Cardiac septum (tissue), 1 donor: ENCODE measurements at regions not wholly inside any gene's neighbourhood (a gene's known extent, or its start where the extent isn't known, plus 50 kb on each side); places are given as distances from the start of the nearest gene placed in this dataset.
"Not testable (repeated sequence)": the region's sequence is repeated elsewhere in the genome, so short reads cannot be mapped to it uniquely, and the experiment has no call there.

Experiments used
- DNase-seq: peaks from one replicate; pipeline ENCODE4 v3.0.0-alpha.2; 2020; ENCODE audit warnings: low spot score
- intact Hi-C: fragments of 100-400 bp; cut with DNase I; formaldehyde crosslinking; loops from one replicate; pipeline ENCODE4 v1.14.0; 2022
- donor health status: DM: no; HTN: no; CAD: no.

DNA sequence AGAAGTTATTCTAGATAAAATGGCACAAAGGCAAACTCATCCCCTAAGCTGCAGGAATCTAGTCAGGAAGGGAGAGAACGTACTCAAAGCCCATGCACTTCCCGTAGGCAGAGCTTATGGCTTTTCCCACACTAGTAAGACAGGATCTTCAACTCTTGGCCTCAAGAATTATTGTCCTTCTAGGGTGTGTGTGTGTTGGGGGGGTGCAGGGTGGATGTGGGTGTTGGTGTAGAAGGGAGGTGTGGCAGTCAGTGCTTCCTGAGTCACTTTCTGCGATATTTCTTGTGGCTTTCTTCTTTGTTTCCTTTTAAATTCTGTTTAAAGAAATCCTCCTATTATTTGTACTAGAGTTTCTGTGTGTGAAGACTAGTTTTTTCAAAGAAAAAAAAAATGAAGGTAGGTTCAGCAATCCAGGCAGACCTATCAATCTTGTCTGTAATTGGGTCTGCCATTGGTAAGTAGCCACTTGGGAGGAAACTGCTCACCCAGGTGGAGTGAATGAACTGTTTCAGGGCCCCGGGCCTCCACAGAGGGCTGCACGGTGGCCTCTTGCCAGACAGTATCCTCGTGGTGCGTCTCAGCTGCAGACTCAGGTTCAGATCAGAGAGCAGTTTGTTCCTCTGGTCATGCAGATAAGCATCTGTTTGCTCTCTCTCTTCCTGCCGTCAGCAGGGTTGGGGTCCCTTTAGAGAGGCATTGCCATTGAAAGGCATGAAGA lies 131.9 kb downstream of the NPR3 start:
- intact Hi-C loops, result no loop called here
- no peak for DNase-seq

DNA sequence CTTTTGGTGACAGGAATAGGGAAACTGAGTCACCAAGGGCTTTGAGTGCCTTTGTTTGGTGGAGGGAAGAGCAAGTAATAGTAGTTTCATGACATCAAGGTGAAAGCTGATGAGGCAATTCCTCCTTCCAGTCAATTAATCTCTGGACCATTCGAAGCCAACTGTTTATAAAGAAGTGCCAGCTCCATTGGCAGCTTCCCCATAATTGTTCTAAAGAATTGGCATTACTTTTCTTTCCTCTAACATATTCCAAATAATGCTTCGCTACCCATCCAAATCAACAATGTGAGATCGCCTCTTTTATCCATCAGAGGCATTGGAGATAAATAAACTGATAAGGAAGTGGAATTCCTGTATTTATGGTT lies 132.4 kb downstream of the NPR3 start:
- intact Hi-C loops, result no loop called here
- DNase-seq, result no peak

DNA sequence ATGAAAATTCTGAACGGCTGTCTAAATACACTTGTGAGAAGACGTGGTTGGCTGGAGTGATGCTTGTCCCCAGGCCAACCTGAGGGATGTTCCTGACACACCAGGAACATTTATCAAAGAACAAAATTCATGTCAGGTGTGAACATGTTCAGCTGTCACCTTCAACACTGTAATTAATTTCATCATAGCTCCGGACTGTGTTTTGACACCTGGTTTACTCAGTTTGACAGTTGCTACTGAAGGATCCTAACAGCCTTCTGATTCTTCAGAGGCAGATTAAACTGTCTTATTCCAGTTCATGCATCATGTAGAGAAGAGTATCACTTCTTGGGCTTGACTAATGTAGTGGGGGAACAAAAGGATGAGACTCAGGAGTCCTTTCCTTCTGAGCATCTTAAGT lies 134.1 kb downstream of the NPR3 start:
- DNase-seq, result no peak
- intact Hi-C loops, result no loop called here

DNA sequence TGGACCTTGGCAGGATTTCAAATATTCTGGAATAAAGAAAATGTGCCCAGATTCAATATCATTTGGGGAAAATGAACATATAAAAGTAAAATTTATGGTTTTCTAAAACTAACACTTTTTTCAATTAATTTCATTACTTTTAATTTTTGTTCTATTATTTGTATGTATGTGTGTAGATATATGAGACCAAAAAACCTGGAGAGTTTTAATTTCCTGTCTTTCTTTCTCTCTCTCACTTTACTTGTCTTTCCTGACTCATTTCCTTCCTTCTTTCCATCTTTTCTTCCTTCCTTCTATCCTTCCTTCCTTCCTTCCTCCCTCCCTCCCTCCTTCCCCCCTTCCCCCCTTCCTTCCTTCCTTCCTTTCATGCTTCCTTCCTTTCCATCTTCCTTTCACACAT lies 137.0 kb downstream of the NPR3 start:
- intact Hi-C loops, result no loop called here
- no peak for DNase-seq

DNA sequence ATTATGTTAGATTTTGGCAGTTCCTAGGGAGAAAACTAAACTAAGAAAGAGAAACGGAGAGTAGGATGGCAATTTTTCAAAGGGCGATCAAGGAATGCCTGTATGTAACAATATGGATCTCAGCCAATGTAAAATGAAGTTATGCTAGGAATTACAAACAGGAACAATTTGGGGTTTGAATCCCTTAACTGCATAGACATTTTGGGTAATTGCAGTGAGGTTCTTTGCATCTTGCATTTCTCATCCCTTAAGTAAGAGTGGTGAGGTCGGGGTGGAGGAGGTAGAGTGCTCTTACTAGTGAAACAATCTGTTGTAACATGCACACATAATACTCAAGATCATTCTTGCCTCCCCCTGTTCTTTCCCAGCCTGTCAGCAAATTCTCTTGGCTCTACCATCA lies 137.6 kb downstream of the NPR3 start:
- DNase-seq, result no peak
- intact Hi-C loops, result no loop called here

DNA sequence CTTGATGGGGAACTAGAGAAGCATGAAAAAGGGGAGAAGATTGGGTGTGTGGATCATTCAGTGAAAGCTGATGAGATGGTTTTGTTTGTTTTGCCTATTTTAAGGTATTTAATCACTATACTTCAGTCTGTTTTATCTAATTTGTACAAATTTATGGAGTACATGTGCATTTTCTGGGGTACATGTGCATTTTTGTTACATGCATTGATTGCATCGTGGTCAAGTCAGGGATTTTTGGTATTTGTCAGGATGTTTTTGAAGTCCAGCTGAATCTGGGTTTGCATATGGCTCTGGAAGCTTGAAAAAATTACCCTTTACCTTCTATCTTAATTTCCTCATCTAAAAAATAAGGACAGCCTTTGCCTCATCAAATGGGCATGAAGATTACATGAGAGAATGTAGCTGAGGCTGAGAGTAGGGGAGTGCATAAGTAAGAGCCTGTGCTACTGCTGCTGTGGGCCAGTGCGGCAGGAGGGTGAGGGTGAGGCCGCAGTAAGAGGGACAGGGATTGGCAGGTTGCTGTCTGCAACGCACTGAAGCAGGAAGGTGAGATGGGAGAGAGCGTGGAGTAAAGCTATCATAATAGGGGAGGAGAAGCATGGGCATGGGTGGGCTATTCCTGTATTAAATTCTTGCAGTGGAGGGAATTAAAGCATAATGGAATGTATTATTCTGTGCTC lies 139.8 kb downstream of the NPR3 start:
- intact Hi-C loops, result no loop called here
- DNase-seq, result no peak

DNA sequence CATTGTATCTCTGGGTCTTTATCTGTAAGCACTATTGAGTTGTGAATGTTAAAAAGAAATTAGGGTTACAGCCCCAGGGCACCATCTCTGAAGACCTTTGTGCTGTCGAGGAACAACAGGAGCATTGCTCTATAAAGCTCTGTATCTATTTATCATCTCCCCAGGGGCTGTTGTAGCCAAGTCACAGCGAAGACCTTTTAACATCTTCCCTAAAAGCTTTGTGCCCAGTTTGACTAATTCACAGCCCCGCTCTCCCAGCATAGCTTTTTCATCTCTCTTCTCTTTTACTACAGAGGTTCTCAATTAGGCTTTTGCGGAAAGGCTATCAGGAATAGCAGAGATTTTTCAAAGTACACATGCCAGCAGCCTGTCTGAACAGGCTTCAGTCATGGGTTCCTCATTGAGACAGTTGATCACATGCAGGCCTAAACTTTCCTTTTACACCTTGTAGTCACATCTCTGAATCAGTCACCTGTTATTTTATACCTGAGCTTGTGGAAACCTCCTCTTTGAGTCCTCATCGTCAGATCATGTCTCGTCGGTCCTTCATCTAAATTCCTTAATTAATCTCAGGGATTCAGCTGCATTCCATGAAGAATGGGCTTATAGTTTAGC lies 140.5 kb downstream of the NPR3 start:
- intact Hi-C loops, result loop anchor here (2.0 kb wide), 1 partner anchor 141 kb away; the partner anchor contains the start of gene NPR3
- DNase-seq, result no peak

DNA sequence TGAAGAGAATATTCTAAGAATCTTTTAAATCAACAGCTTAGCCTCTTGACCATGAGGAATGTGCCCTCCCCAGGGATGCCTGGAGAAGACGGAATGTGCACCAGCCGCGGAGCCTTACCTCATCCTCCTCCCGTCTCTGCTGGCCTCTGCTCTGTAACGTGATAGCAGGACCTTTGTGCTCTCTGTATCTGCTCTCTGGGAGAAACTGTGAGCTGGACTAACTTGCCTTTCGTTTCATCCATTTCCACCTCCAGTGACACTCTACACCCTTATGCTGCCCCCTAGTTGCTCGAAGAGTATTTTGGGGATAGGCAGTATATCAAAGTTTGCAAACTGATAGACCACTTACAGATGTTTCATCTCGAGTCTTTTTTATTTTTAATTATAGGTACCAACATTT lies 141.4 kb downstream of the NPR3 start:
- intact Hi-C loops, result loop anchor here (2.0 kb wide), 1 partner anchor 142 kb away; the partner anchor contains the start of gene NPR3
- no peak for DNase-seq

DNA sequence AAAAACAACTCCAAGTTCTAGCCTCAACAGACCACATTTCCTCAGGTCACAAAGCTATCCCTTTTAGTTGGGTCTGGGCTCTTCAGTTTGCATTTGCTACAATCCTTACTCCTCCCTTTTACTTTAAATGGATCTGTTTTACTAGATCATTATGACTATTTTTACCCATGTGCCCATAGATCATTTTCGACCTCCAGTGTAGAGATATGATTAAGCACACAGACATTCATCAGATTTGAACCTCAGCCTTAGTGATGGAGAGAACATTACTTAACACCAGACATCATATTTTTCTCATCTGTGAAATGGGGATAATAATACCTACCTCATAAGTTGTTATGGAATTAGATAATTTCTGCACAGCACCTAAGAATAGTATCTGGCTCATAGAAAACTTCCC lies 141.9 kb downstream of the NPR3 start:
- DNase-seq, result no peak
- intact Hi-C loops, result loop anchor here (2.0 kb wide), 1 partner anchor 142 kb away; the partner anchor contains the start of gene NPR3

DNA sequence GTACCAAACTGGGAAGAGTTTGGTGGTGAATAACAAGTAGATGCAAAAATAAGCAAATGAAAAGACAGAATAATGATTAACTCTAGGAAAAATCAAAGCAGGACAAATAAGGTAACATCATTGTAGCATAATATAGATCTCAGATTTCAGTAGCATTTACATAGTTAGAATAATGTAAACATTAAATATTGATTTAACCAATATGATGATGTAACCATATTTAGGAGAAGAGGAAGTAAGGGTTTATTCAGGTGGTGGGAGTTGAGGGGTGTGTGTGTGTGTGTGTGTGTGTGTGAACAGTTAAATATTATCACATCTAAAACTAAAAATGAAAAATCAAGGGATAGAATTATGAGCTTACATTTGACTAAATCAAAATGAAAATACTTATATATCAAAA lies 143.4 kb downstream of the NPR3 start:
- intact Hi-C loops, result no loop called here
- no peak for DNase-seq

DNA sequence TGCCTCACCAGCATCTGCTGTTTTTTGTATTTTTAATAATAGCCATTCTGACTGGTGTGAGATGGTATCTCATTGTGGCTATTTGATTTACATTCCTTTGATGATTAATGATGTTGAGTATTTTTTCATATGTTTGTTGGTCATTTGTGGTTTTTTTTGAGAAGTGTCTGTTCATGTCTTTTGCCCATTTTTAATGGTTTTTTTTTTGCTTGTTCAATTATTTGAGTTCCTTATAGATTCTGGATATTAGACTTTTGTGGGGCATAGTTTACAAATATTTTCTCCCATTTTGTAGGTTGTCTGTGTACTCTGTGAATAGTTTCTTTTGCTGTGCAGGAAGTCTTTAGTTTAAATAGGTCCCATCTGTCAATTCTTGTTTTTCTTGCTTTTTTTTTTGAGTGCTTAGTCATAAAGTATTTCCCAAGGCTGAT lies 148.1 kb downstream of the NPR3 start:
- intact Hi-C loops, result no loop called here
- no peak for DNase-seq

DNA sequence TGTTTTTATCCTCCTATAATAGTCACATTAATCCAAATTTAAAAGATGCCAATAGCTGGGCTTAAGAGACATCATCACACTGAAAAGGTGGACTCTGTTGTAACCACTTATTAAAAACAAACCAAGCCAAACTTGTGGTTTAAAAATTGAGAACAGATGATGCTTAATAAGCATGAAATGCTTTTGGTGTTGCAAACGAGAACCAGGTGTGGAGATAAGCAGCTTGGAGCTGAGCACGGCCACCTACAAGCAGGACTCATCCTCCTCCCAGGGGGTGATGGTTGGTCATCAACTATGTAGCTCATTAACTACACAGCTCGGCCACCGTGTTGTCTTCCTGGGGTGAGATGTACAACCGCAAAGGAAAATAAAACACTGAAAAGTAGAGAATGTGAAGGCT lies 154.4 kb downstream of the NPR3 start:
- intact Hi-C loops, result no loop called here
- no peak for DNase-seq

DNA sequence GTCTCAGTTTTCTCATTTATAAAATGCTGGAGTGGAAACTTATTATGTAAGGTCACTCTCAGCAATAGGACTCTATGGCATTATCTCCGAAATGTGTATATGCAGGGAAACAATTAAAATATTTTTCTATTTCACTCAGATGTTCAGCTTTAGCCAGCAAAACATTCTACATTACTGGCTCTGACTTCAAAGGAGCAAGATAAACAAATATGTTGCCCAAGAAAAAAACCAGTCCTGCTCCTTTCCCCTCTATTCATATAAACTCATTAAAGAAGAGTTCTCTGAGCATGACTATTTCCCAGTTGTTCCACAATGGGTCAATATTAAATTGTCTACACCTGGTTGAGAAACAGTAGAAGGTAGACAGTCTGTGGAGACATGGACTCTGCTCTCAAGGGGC lies 155.0 kb downstream of the NPR3 start:
- no peak for DNase-seq
- intact Hi-C loops, result no loop called here

DNA sequence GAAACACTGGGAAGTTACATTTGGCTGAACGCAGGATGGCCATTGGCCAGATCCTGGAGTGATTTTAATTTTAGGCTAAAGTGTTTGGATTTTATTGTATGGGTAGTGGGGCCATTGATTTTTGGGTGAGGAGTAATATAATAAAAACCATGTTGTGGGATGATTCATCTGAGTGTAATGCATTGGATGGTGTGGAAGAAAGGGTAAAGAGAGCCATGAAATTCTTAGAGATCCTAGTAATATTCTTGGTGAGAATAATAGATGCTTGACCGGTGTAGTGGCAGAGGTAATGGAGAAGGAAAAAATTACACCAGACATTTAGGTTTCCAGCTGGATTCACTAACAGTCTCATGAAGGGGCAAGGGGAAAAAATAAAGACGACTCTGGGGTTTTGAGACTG lies 158.1 kb downstream of the NPR3 start:
- DNase-seq, result no peak
- intact Hi-C loops, result no loop called here

DNA sequence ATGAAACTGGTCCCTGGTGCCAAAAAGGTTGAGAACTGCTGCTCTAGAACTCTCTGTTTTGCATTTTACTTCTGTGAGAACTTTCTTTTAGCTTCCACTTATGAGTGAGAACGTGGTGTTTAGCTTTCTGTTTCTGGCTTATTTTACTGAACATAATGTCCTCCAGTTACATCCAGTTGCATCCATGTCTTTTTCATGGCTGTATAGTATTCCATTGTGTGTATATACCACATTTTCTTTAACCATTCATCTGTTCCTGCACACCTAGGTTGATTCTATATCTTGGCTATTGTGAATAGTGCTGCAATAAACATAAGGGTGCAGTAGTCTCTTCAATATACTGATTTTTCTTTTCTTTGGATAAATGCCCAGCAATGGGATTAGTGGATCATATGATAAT lies 165.7 kb downstream of the NPR3 start:
- intact Hi-C loops, result no loop called here
- DNase-seq, result no peak

DNA sequence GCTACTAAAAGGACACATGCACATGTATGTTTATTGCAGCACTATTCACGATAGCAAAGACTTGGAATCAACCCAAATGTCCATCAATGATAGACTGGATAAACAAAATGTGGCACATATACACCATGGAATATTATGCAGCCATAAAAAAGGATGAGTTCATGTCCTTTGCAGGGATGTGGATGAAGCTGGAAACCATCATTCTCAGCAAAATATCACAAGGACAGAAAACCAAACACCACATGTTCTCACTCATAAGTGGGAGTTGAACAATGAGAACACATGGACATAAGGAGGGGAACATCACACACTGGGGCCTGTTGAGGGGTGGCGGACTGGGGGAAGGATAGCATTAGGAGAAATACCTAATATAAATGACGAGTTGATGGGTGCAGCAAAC lies 168.2 kb downstream of the NPR3 start:
- intact Hi-C loops, DNase-seq: not testable (repeated sequence)

DNA sequence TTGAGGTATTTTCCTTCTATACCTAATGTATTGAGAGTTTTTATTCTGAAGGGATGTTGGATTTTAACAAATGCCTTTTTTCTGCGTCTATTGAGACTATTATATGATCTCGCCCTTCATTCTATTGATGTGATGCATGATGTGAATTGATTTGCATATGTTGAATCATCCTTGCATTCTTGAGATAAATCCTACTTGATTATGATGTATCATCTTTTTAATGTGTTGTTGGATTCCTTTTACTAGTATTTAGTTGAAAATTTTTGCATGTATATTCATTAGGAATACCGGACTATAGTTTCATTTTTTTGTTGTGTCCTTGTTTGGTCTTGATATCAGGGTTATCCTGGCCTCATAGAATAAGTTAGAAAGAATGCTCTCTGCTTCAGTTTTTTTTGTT lies 169.7 kb downstream of the NPR3 start:
- intact Hi-C loops, result no loop called here
- no peak for DNase-seq

DNA sequence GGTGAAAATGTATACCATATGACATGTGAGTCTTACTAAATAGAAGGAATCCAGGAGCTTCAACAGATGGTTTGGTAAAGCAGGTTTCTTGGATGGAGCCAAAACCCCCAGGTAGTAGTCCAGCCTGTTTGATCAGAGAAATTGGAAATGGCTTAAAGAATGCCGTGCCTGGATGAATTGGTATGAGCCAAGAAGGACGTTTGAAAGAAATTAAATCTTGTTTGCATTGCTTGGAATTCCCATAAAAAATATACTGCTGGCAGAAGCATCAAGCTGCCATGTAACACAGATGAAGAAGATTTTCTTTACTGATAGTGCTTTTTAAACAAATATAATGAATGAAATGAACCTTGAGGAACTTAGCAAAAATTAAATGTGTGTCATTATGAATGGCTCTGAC lies 176.3 kb downstream of the NPR3 start:
- DNase-seq, result no peak
- intact Hi-C loops, result no loop called here

DNA sequence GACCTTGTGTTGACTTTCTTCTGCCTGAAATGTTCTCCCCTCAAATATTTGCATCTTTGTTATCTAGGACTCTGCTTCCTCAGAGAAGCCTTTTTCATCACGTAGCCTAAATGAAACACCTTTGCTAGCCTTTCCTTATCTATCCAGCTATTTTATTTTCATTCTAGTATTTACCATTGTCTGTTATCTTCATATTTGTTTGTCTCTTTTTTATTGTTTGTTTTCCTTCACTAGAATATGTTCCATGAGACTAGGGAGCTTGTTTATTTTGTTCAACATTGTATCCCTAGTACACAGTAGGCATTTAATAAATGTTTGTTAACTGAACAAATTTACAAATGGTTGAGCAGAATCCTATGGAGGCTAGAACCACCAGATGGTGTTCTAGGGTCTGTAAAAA lies 178.0 kb downstream of the NPR3 start:
- intact Hi-C loops, result no loop called here
- DNase-seq, result no peak

DNA sequence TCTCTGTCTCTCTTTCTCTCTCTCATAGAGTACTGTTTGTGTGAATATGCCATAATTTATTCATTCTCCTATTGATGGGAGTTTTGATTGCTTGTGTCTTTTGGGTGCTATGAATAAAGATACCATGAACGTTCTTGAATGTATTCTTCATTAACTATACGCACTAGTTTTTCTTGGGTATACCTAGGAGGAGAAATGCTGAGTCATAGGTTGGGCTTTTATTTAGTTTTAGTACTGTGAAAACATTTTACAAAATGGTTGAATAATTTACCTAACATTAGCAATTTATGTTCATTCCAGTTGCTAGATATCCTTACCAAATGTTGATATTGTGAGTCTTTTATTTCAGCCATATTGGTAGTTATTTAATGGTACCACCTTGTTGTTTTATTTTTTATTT lies 192.5 kb downstream of the NPR3 start:
- intact Hi-C loops, result no loop called here
- no peak for DNase-seq

DNA sequence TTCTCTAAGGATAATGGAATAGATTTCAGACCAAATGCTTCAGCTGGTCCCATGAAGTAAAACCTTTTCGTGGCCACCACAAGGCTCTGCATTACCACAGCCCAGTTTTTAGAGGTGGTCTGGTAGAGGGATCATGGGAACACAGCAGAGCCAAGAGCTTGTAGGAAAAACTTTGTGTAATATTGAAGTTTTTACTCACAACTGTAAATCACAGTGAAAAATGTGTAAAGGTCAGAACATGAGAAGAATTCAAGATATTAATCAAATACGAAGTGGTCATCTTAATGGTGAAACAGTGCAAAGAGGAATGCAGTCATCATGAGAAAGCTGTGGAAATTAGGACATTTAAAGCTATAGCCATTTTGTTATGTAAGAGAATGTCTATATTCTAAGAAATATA lies 197.5 kb downstream of the NPR3 start:
- intact Hi-C loops, result no loop called here
- DNase-seq, result no peak
